Right ventricle myocardium superior (tissue), 1 donor: ENCODE measurements at regions not wholly inside any gene's neighbourhood (a gene's known extent, or its start where the extent isn't known, plus 50 kb on each side); places are given as distances from the start of the nearest gene placed in this dataset.
"Not testable (repeated sequence)": the region's sequence is repeated elsewhere in the genome, so short reads cannot be mapped to it uniquely, and the experiment has no call there.

Experiments used
- ATAC-seq: fragments of 200-7000 bp; cut with Tn5 transposase; one replicate; pipeline ENCODE4 v1.9.1; 2020; ENCODE audit warnings: mild to moderate bottlenecking; ENCODE audit not compliant: poor library complexity
- DNase-seq: peaks from one replicate; pipeline ENCODE4 v3.0.0-alpha.2; 2020
- intact Hi-C: fragments of 100-400 bp; cut with DNase I; formaldehyde crosslinking; loops from one replicate; pipeline ENCODE4 v1.11.2; 2022
- donor health status: DM: no; HTN: yes; CAD: no; lungs with severe emphysema.

GRCh38 chr4:9505341-9505740 is 61.1 kb downstream of the DEFB131A start:
- ATAC-seq, intact Hi-C loops, DNase-seq: not testable (repeated sequence)

GRCh38 chr4:9506672-9507071 is 62.5 kb downstream of the DEFB131A start:
- intact Hi-C loops, DNase-seq, ATAC-seq: not testable (repeated sequence)

GRCh38 chr4:9512941-9513340 is 68.7 kb downstream of the DEFB131A start:
- DNase-seq, intact Hi-C loops, ATAC-seq: not testable (repeated sequence)

GRCh38 chr4:9519631-9520030 is 75.4 kb downstream of the DEFB131A start:
- DNase-seq, ATAC-seq, intact Hi-C loops: not testable (repeated sequence)

- DNase-seq, intact Hi-C loops, ATAC-seq: not testable (repeated sequence)
These were observed 78.7 kb downstream of the DEFB131A start for GRCh38 chr4:9522903-9523302.

GRCh38 chr4:9524406-9524805 is 80.2 kb downstream of the DEFB131A start:
- intact Hi-C loops, DNase-seq, ATAC-seq: not testable (repeated sequence)

- intact Hi-C loops, ATAC-seq: not testable (repeated sequence)
- peak; percentile 89 for DNase-seq
These were observed 88.1 kb downstream of the DEFB131A start for GRCh38 chr4:9532134-9532862.

GRCh38 chr4:9532863-9533192 is 88.6 kb downstream of the DEFB131A start:
- ATAC-seq, intact Hi-C loops, DNase-seq: not testable (repeated sequence)

- intact Hi-C loops, ATAC-seq, DNase-seq: not testable (repeated sequence)
These were observed 92.9 kb downstream of the DEFB131A start for GRCh38 chr4:9537101-9537500.

GRCh38 chr4:9539939-9540520 is 95.8 kb downstream of the DEFB131A start:
- ATAC-seq, DNase-seq, intact Hi-C loops: not testable (repeated sequence)

GRCh38 chr4:9541388-9541915 is 97.2 kb downstream of the DEFB131A start:
- ATAC-seq, intact Hi-C loops, DNase-seq: not testable (repeated sequence)

GRCh38 chr4:9544851-9545250 is 100.6 kb downstream of the DEFB131A start:
- ATAC-seq, intact Hi-C loops, DNase-seq: not testable (repeated sequence)

GRCh38 chr4:9547470-9547869 is 103.3 kb downstream of the DEFB131A start:
- DNase-seq, ATAC-seq, intact Hi-C loops: not testable (repeated sequence)

- intact Hi-C loops, ATAC-seq, DNase-seq: not testable (repeated sequence)
These were observed 111.9 kb downstream of the DEFB131A start for GRCh38 chr4:9556076-9556475.

GRCh38 chr4:9577869-9578268 is 133.7 kb downstream of the DEFB131A start:
- DNase-seq, intact Hi-C loops, ATAC-seq: not testable (repeated sequence)

GRCh38 chr4:9582880-9583279 is 138.7 kb downstream of the DEFB131A start:
- DNase-seq, intact Hi-C loops, ATAC-seq: not testable (repeated sequence)

GRCh38 chr4:9592010-9592409 is 147.8 kb downstream of the DEFB131A start:
- intact Hi-C loops, result no loop called here
- ATAC-seq, result no peak
- DNase-seq, result no peak

GRCh38 chr4:9594948-9595347 is 150.7 kb downstream of the DEFB131A start:
- no peak for ATAC-seq
- intact Hi-C loops, result no loop called here
- DNase-seq, result no peak

- intact Hi-C loops, DNase-seq, ATAC-seq: not testable (repeated sequence)
These were observed 151.3 kb downstream of the DEFB131A start for GRCh38 chr4:9595531-9595930.

- no peak for ATAC-seq
- intact Hi-C loops, result no loop called here
- no peak for DNase-seq
These were observed 155.1 kb downstream of the DEFB131A start for GRCh38 chr4:9599266-9599665.
